Activated effector memory CD4-positive, alpha-beta T cell treated with Interleukin-2 at 50 U/mL for 16 hours (primary cell): ENCODE measurements at regions not wholly inside any gene's neighbourhood (a gene's known extent, or its start where the extent isn't known, plus 50 kb on each side); places are given as distances from the start of the nearest gene placed in this dataset.

Experiments
- DNase-seq: peaks from one replicate; pipeline ENCODE4 v3.0.0-alpha.2; 2020

- no peak for DNase-seq
These were observed 68.3 kb upstream of the EDN1 start for GRCh38 chr6:12221856-12222255.

GRCh38 chr6:12222405-12223366 lies 67.5 kb upstream of the EDN1 start:
- DNase-seq, result no peak

- DNase-seq, result no peak
These were observed 66.8 kb upstream of the EDN1 start for GRCh38 chr6:12223383-12223782.

- DNase-seq, result no peak
These were observed 65.9 kb upstream of the EDN1 start for GRCh38 chr6:12224251-12224650.

GRCh38 chr6:12228447-12229146 lies 61.6 kb upstream of the EDN1 start:
- DNase-seq, result no peak

GRCh38 chr6:12229332-12229731 lies 60.8 kb upstream of the EDN1 start:
- DNase-seq, result no peak

- DNase-seq, result no peak
These were observed 59.6 kb upstream of the EDN1 start for GRCh38 chr6:12230523-12230922.

- DNase-seq, result no peak
These were observed 57.8 kb upstream of the EDN1 start for GRCh38 chr6:12232339-12232738.

GRCh38 chr6:12232821-12233220 lies 57.3 kb upstream of the EDN1 start:
- no peak for DNase-seq

GRCh38 chr6:12233693-12234571 lies 56.2 kb upstream of the EDN1 start:
- peak; percentile 4 for DNase-seq

- DNase-seq, result no peak
These were observed 54.8 kb upstream of the EDN1 start for GRCh38 chr6:12235341-12235740.

GRCh38 chr6:12238219-12238618 lies 51.9 kb upstream of the EDN1 start:
- DNase-seq, result no peak
